Epidermal melanocyte (primary cell): ENCODE measurements at regions not wholly inside any gene's neighbourhood (a gene's known extent, or its start where the extent isn't known, plus 50 kb on each side); places are given as distances from the start of the nearest gene placed in this dataset.

Experiments used
- DNase-seq: peaks from one replicate; pipeline ENCODE4 v3.0.0; 2011; ENCODE audit warnings: low spot score; ENCODE audit not compliant: insufficient read length

- no peak for DNase-seq
These were observed 116.1 kb downstream of the FAM43A start for GRCh38 chr3:194801461-194802432.

GRCh38 chr3:194804796-194805195 lies 119.1 kb downstream of the FAM43A start:
- DNase-seq = no peak

GRCh38 chr3:194805546-194805945 lies 119.9 kb downstream of the FAM43A start:
- DNase-seq = no peak

GRCh38 chr3:194806991-194807630 lies 121.4 kb downstream of the FAM43A start:
- DNase-seq = peak; percentile 85

- no peak for DNase-seq
These were observed 123.0 kb downstream of the FAM43A start for GRCh38 chr3:194808640-194809097.

- DNase-seq = no peak
These were observed 123.7 kb downstream of the FAM43A start for GRCh38 chr3:194809382-194809781.

GRCh38 chr3:194810076-194810475 lies 124.4 kb downstream of the FAM43A start:
- no peak for DNase-seq

GRCh38 chr3:194811118-194811517 lies 125.4 kb downstream of the FAM43A start:
- DNase-seq = no peak

- DNase-seq = no peak
These were observed 126.5 kb downstream of the FAM43A start for GRCh38 chr3:194812176-194812575.

GRCh38 chr3:194814878-194815357 lies 129.2 kb downstream of the FAM43A start:
- DNase-seq = peak; percentile 64

GRCh38 chr3:194816748-194817591 lies 131.3 kb downstream of the FAM43A start:
- no peak for DNase-seq

GRCh38 chr3:194817592-194817930 lies 131.9 kb downstream of the FAM43A start:
- no peak for DNase-seq

GRCh38 chr3:194817936-194818335 lies 132.3 kb downstream of the FAM43A start:
- no peak for DNase-seq

GRCh38 chr3:194824100-194824499 lies 138.4 kb downstream of the FAM43A start:
- no peak for DNase-seq

GRCh38 chr3:194824701-194825111 lies 139.0 kb downstream of the FAM43A start:
- no peak for DNase-seq

- DNase-seq = no peak
These were observed 140.9 kb downstream of the FAM43A start for GRCh38 chr3:194826594-194826993.

- DNase-seq = no peak
These were observed 141.8 kb downstream of the FAM43A start for GRCh38 chr3:194827486-194827885.

- DNase-seq = peak; percentile 81
These were observed 142.4 kb downstream of the FAM43A start for GRCh38 chr3:194828116-194828515.

GRCh38 chr3:194828926-194829325 lies 143.2 kb downstream of the FAM43A start:
- no peak for DNase-seq

- DNase-seq = no peak
These were observed 144.7 kb downstream of the FAM43A start for GRCh38 chr3:194830401-194830800.

GRCh38 chr3:194830978-194831377 lies 145.3 kb downstream of the FAM43A start:
- DNase-seq = no peak
